CD14-positive monocyte (primary cell): ENCODE measurements at regions not wholly inside any gene's neighbourhood (a gene's known extent, or its start where the extent isn't known, plus 50 kb on each side); places are given as distances from the start of the nearest gene placed in this dataset.

Experiments
- DNase-seq, 3 donors: peaks; one replicate each; pipeline ENCODE4 v3.0.0-alpha.2; 2011 to 2022
- H2AFZ ChIP-seq: 2 replicates; pipeline ENCODE4 v1.6.0; 2012; ENCODE audit warnings: mild to moderate bottlenecking, low read depth, low read length, inconsistent platforms; ENCODE audit not compliant: insufficient read depth, poor library complexity, severe bottlenecking
- H3K27ac ChIP-seq, 2 donors: 1 replicate in 1 of 2; 2 replicates in 1 of 2; pipeline ENCODE4 v1.5.1; 2012 to 2013; ENCODE audit warnings: low read length in 2 of 2, control low read depth in 1 of 2, inconsistent platforms in 1 of 2, low read depth in 1 of 2, mild to moderate bottlenecking in 1 of 2
- H3K27me3 ChIP-seq, 2 donors: one replicate each; pipeline versions ENCODE4 v1.6.0 to v1.6.1; 2011 to 2013; ENCODE audit warnings: low read length in 2 of 2; ENCODE audit not compliant: control insufficient read depth in 2 of 2, insufficient read depth in 2 of 2
- H3K36me3 ChIP-seq, 2 donors: replicated peaks in 1 of 2; 1 replicate in 1 of 2; 2 replicates in 1 of 2; pipeline versions ENCODE4 v1.5.1 to v1.6.1; 2012 to 2013; ENCODE audit warnings: low read length in 2 of 2, control low read depth in 1 of 2, inconsistent platforms in 1 of 2, mild to moderate bottlenecking in 1 of 2; ENCODE audit not compliant: insufficient read depth in 2 of 2, control insufficient read depth in 1 of 2
- H3K4me1 ChIP-seq, 2 donors: 1 replicate in 1 of 2; 2 replicates in 1 of 2; pipeline versions ENCODE4 v1.5.1 to v1.6.1; 2012 to 2013; ENCODE audit warnings: low read length in 2 of 2, control low read depth in 1 of 2, inconsistent platforms in 1 of 2, mild to moderate bottlenecking in 1 of 2, moderate library complexity in 1 of 2; ENCODE audit not compliant: insufficient read depth in 2 of 2, control insufficient read depth in 1 of 2
- H3K4me2 ChIP-seq: replicated peaks from 2 replicates; pipeline ENCODE3; 2012; ENCODE audit warnings: low read length, moderate library complexity, mild to moderate bottlenecking; ENCODE audit not compliant: poor library complexity, severe bottlenecking; ENCODE audit errors: extremely low read depth
- H3K4me3 ChIP-seq, 3 experiments: fragments of 200-600 bp in 1 of 3; sonication (generic) in 1 of 3; replicated peaks in 1 of 3; 1 replicate in 2 of 3; 2 replicates in 1 of 3; pipeline ENCODE4 v1.5.1; 2011 to 2013; ENCODE audit warnings: low read length in 3 of 3, mild to moderate bottlenecking in 3 of 3, control low read depth in 2 of 3, low read depth in 2 of 3, inconsistent platforms in 1 of 3, moderate library complexity in 1 of 3
- H3K79me2 ChIP-seq: 2 replicates; pipeline ENCODE4 v1.6.0; 2012; ENCODE audit warnings: mild to moderate bottlenecking, control low read depth, inconsistent platforms, low read length, moderate library complexity; ENCODE audit not compliant: insufficient read depth
- H3K9ac ChIP-seq: 2 replicates; pipeline ENCODE4 v1.6.0; 2017; ENCODE audit warnings: low read length, mild to moderate bottlenecking; ENCODE audit not compliant: insufficient read depth, poor library complexity, severe bottlenecking
- H3K9me3 ChIP-seq, 2 donors: replicated peaks in 1 of 2; 1 replicate in 1 of 2; 2 replicates in 1 of 2; pipeline versions ENCODE4 v1.5.1 to v1.6.1; 2012 to 2013; ENCODE audit warnings: low read length in 2 of 2, control low read depth in 1 of 2; ENCODE audit not compliant: control insufficient read depth in 1 of 2, insufficient read depth in 1 of 2
- H4K20me1 ChIP-seq: 2 replicates; pipeline ENCODE4 v1.6.0; 2012; ENCODE audit warnings: mild to moderate bottlenecking, low read length, control low read depth, moderate library complexity; ENCODE audit not compliant: insufficient read depth
- H3K27ac Mint-ChIP-seq, 7 donors: one replicate each; pipeline ENCODE4 v1.8.0; 2020; ENCODE audit warnings: mild to moderate bottlenecking in 7 of 7, mixed read lengths in 7 of 7, moderate library complexity in 6 of 7, inconsistent platforms in 2 of 7
- H3K27me3 Mint-ChIP-seq, 3 donors: one replicate each; pipeline ENCODE4 v1.8.0; 2021 to 2022; ENCODE audit warnings: low read depth in 3 of 3, mild to moderate bottlenecking in 3 of 3, mixed read lengths in 3 of 3, moderate library complexity in 3 of 3, inconsistent platforms in 1 of 3
- H3K36me3 Mint-ChIP-seq, 2 donors: one replicate each; pipeline ENCODE4 v1.8.0; 2020; ENCODE audit warnings: mixed read lengths in 2 of 2, inconsistent platforms in 1 of 2, mild to moderate bottlenecking in 1 of 2
- H3K4me1 Mint-ChIP-seq: one replicate; pipeline ENCODE4 v1.8.0; 2020; ENCODE audit warnings: mild to moderate bottlenecking, mixed read lengths
- H3K4me3 Mint-ChIP-seq, 2 donors: one replicate each; pipeline ENCODE4 v1.8.0; 2020; ENCODE audit warnings: mild to moderate bottlenecking in 2 of 2, mixed read lengths in 2 of 2, moderate library complexity in 1 of 2
- H3K9me3 Mint-ChIP-seq, 7 donors: one replicate each; pipeline ENCODE4 v1.8.0; 2020 to 2022; ENCODE audit warnings: mixed read lengths in 7 of 7, mild to moderate bottlenecking in 6 of 7, moderate library complexity in 6 of 7, inconsistent platforms in 2 of 7
- WGBS: methylation state at CpG from one replicate; pipeline ENCODE4 v1.1.5; 2013; ENCODE audit warnings: missing lambda C conversion rate; ENCODE audit not compliant: insufficient coverage; 5-methylcytosine and 5-hydroxymethylcytosine counted together
- intact Hi-C, 2 donors: fragments of 100-400 bp; cut with micrococcal nuclease; formaldehyde crosslinking; loops; one replicate each; pipeline versions ENCODE4 v1.15.0 to v1.15.1; 2023
- TF ChIP-seq, protein P1 (sequence below): fragments of 200-600 bp; IDR thresholded peaks from one replicate; pipeline ENCODE4 v1.8.0; 2022; ENCODE audit warnings: antibody characterized with exemption, mild to moderate bottlenecking

DNA sequence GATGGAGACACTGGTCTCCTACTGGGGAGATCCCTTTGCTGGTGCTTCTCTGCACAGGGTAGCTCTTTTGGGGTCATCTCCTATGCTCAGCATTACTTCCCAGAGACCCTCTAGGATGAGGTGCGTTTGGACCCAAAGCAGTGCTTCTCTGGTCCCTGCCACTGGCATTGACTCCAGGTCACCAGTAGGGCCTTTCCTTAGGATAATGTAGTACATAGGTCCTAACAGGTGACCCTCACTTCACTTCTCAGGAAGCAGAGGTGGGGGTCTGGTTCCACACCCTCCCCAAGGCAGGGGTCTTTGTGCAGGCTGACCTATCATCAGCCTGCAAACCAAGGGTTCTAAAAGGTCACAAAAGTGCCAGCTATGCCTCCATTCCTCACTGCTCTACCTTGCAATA is 145.8 kb upstream of the HS6ST1 start:
- Mint-ChIP-seq H3K36me3 (peaks cover 0 to 11% of the 10 kb centered on the region in 2 donors), H3K4me1 (peaks cover 4% of the 10 kb centered on the region)
- WGBS: no CpG with 5 or more reads among the region's 1 CpG

DNA sequence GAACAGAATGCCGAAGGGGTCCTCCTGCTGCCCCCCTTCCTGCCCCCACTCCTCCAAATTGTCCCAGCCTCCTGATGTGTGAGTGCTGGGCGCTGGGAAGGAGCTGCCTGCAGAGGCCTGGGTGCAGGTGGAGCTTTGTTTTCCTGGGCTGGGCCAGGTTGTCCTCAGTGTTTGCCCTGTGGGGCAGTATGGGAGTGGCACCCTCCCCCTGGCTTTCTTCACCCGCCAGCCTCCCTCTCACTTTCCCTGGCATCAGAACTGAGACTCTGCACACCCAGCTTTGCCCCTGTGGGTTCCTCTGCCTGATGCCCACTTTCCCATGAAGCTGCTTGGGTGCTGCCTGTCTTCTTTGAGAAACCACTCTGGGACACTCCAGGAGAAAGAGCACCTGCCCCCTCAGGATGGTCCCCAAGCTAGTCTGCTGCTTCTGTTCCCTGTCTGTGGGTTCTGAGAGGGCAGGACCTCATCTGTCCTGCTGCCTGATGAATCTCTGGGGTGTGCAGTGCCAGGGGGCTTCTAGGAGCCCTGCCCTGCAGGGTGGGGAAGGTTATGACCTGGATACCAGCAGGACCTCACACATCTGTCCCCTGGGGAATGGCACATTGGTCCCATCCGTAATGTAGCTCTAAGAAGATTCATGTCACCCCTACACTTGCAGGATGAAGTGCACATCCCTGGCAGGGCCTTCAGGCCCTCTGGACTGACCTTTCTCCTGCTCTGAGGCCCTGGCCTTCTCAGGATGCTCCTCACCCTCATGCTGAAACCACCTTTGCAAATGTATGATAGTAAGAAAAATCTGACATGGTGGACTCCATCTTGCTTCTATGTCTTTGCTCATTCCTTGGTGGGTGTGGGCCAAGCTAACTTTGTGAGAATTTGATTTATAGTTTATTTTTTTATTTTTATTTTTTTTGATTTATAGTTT is 146.8 kb upstream of the HS6ST1 start:
- intact Hi-C loops: no loop called here
- no peak overlapping the region for H3K4me3 ChIP-seq
- H3K4me3 Mint-ChIP-seq: no peak overlapping the region
- H3K4me1 Mint-ChIP-seq: no peaks in the 10 kb centered on the region
- peaks cover 44 to 56% of the 10 kb centered on the region in 2 donors for H3K9me3 ChIP-seq
- H3K4me2 ChIP-seq: no peak overlapping the region
- no peaks in the 10 kb centered on the region for H4K20me1 ChIP-seq
- no peak for DNase-seq
- peaks cover 0 to 3% (median 2%) of the 10 kb centered on the region in 3 donors for H3K27me3 Mint-ChIP-seq
- H3K9me3 Mint-ChIP-seq: peaks cover 27 to 55% (median 50%) of the 10 kb centered on the region in 7 donors
- no peak overlapping the region for H3K27ac Mint-ChIP-seq
- no peaks in the 10 kb centered on the region for H3K27me3 ChIP-seq
- TF ChIP-seq, protein P1, sequence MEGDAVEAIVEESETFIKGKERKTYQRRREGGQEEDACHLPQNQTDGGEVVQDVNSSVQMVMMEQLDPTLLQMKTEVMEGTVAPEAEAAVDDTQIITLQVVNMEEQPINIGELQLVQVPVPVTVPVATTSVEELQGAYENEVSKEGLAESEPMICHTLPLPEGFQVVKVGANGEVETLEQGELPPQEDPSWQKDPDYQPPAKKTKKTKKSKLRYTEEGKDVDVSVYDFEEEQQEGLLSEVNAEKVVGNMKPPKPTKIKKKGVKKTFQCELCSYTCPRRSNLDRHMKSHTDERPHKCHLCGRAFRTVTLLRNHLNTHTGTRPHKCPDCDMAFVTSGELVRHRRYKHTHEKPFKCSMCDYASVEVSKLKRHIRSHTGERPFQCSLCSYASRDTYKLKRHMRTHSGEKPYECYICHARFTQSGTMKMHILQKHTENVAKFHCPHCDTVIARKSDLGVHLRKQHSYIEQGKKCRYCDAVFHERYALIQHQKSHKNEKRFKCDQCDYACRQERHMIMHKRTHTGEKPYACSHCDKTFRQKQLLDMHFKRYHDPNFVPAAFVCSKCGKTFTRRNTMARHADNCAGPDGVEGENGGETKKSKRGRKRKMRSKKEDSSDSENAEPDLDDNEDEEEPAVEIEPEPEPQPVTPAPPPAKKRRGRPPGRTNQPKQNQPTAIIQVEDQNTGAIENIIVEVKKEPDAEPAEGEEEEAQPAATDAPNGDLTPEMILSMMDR: no peak
- no peak overlapping the region for H3K27ac ChIP-seq
- H2AFZ ChIP-seq: no peak overlapping the region
- H3K79me2 ChIP-seq: no peaks in the 10 kb centered on the region
- H3K9ac ChIP-seq: no peak overlapping the region
- WGBS: no CpG with 5 or more reads among the region's 4 CpGs
- no peaks in the 10 kb centered on the region for H3K4me1 ChIP-seq
- H3K36me3 Mint-ChIP-seq: peaks cover 2 to 19% of the 10 kb centered on the region in 2 donors
- no peaks in the 10 kb centered on the region for H3K36me3 ChIP-seq

More for the DNA sequence above, 145.8 kb upstream of the HS6ST1 start:
- Histone ChIP-seq H3K9me3 (peaks cover 34 to 46% of the 10 kb centered on the region in 2 donors), H3K4me3 (no peak overlapping the region), H3K27ac (no peak overlapping the region), H3K4me1 (peaks cover 2 to 4% of the 10 kb centered on the region in 2 donors), H3K79me2 (no peaks in the 10 kb centered on the region), H2AFZ (no peak overlapping the region), H3K27me3 (no peaks in the 10 kb centered on the region), H4K20me1 (no peaks in the 10 kb centered on the region), H3K4me2 (no peak overlapping the region), H3K9ac (no peak overlapping the region), H3K36me3 (no peaks in the 10 kb centered on the region)
- Mint-ChIP-seq H3K27ac (no peak overlapping the region), H3K9me3 (peaks cover 22 to 44% (median 40%) of the 10 kb centered on the region in 7 donors), H3K27me3 (peaks cover 0 to 3% (median 0%) of the 10 kb centered on the region in 3 donors), H3K4me3 (no peak overlapping the region)
- intact Hi-C loops: no loop called here
- TF ChIP-seq, protein P1: no peak
- DNase-seq: no peak
